DMS53 treated with DMSO at 0.1 percent for 48 hours (cell line): ENCODE measurements at regions not wholly inside any gene's neighbourhood (a gene's known extent, or its start where the extent isn't known, plus 50 kb on each side); places are given as distances from the start of the nearest gene placed in this dataset.

Experiments used
- DNase-seq: peaks from one replicate; lab custom pipeline; 2025; ENCODE audit not compliant: unreplicated experiment; lab: John Stamatoyannopoulos, UW

DNA sequence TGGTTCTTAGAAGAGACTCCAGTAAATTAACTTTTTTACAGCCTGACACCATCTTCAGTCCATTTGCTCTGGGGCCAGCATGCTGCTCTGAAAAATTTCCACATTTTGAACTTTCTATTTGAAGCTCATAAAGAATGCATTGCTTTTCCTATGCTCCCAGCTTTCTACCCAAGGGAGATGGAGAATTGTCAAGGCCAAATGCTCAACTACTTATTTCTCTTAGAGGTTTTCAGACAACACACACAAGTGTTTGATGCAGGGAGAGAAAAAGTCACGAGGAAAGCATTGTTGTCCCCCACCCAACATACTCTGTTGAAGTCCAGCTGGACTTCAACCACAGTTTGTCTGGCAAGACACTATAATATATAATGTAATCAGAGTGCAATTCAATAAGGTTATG, 100.3 kb upstream of the CADPS start:
- no peak for DNase-seq

DNA sequence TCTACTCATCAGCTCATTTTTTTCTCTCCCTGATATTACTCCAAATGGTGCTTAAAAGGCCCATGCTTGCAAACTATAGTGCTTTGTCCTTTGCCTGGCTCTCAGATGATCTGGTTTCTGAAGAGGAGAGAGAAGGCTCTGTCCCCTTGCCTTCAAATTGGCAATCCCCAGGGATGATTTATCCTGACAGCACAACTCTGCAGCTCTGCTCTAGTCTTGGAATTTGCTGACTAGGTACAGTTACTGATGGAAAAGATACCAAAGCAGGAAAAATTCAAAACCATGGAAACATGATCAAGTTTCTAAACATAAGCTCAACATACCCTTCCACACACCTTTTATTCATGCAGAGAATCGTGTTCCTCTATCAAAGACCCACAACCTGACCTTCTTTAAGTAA, 106.7 kb upstream of the CADPS start:
- DNase-seq = no peak

- DNase-seq = no peak
Observed at GRCh38 chr3:62982795-62983455, 107.7 kb upstream of the CADPS start.

- DNase-seq = no peak
Observed at GRCh38 chr3:62986061-62986460, 110.8 kb upstream of the CADPS start.

DNA sequence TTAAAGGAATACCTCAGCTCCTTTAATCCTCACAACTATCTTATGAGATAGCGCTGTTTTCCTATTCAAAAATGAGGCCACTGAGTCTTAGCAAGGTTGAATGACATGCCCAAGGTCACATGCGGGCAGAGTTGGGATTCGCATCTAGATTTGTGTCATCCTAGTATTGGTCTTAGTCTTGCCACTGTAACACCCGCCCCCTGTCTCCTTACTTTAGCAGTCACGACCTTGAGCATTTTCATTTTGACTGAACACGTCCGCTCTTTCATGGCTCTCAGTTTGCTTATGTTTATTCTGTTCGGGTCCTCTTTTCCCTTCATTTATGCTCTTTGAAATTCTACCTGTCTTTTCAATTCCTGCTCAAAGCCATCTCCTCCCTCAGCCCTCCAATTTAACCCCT, 112.5 kb upstream of the CADPS start:
- no peak for DNase-seq

DNA sequence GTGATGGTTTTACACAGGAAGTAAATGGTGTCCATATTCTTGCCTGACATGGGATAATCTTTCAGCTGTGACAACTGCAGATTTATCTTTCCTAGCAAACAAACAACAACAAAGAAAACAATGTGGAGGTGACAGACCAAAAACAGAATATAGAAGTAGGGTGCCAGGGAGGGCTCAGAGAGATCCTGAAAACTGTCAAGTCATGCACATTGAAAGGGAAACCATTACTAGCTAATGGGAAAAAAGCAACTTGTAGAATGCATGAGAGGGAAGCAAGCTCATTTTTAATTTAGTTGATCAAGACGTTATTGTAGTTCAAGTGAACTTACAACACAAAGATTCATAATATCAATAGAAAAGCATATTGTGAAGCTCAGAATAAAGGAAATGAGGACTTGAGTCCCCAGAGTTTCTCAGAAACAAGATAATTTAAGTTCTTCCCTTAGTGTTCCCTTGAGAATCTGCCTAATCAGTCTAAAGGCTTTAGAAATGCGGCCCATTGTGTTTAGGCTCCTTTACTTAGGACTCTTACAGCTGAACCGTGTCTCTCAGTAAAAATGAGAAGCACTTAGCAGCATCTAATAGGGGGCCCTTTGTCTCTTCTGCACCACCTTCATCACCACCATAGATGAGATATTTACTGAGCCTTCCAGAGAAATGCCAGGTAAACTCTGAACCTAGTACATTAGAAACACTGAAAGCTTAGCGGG, 115.6 kb upstream of the CADPS start:
- no peak for DNase-seq

DNA sequence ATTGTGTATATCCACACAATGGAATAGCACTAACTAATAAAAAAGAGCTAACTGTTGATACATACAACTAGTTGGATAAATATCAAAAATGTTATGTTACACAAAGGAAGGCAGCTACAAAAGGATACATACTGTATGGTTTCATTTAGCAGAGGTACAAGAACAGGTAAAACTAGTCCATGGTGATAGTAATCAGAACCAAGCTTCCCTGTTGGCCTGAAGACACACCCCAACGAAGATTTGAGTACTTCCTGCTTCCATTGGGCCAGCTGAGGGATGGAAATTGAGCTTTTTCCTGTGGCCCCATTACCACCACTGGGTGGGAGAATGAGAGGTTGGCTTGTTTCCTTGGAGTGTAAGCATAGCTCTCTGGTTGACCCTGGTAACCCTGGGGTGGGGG, 117.3 kb upstream of the CADPS start:
- DNase-seq = no peak

GRCh38 chr3:62995119-62995518, 119.9 kb upstream of the CADPS start:
- no peak for DNase-seq

- no peak for DNase-seq
Observed at GRCh38 chr3:62995530-62995929, 120.3 kb upstream of the CADPS start.

- DNase-seq = no peak
Observed at GRCh38 chr3:62997369-62997768, 122.2 kb upstream of the CADPS start.

- DNase-seq = no peak
Observed at GRCh38 chr3:62999158-62999557, 123.9 kb upstream of the CADPS start.

- DNase-seq = no peak
Observed at GRCh38 chr3:62999791-63000190, 124.6 kb upstream of the CADPS start.

- DNase-seq = no peak
Observed at GRCh38 chr3:63004448-63004847, 129.2 kb upstream of the CADPS start.

GRCh38 chr3:63015614-63016309, 140.5 kb upstream of the CADPS start:
- no peak for DNase-seq

DNA sequence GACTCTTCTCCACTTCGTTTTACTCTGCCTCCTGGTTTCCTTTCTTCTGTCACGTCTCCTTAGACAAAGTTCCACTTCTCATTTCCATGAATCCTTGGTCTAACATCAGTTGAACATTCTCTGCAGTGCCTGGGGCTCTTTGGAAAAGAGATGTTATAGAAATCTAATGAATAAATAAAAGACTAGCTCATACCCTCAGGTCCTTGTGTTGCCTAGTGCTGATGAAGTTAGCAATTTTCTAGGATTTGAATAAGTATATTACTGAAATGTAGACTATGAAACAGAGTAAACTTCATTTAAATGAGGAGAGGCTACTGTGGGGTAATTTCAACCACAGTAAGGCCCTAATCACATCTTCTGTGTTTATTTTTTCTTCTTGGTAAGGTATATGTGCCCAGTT, 146.9 kb upstream of the CADPS start:
- DNase-seq = no peak

DNA sequence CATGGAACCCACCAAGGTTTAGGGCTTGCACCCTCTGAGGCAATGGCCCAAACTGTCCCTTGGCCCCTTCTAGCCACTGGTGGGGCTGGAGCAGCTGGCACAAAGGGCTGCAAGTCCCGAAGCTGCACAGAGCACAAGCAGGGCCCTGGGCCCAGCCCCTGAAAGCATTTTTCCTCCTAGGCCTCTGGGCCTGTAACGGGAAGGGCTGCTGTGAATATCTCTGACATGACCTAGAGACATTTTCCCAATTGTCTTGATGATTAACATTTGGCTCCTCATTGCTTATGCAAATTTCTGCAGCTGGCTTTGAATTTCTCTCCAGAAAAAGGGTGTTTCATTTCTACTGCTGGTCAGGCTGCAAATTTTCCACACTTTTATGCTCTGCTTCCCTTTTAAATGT, 151.5 kb upstream of the CADPS start:
- DNase-seq = no peak

DNA sequence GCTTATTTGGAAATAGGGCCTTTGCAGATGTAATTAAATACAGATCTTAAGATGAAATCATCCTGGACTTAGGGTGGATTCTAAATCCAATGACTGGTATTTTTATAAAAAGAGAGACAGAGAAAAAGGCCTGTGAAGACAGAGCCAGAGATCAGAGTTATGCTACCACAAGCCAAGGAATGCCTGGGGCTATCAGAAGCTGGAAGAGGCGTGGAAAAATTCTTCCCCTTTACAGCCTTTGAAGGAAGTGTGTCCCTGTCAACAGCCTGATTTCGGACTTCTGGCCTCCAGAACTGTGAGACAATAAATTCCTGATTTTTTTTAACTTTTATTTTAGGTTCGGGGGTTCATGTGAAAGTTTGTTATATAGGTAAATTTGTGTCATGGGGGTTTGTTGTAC, 154.1 kb upstream of the CADPS start:
- no peak for DNase-seq

GRCh38 chr3:63029921-63030320, 154.7 kb upstream of the CADPS start:
- DNase-seq = no peak

DNA sequence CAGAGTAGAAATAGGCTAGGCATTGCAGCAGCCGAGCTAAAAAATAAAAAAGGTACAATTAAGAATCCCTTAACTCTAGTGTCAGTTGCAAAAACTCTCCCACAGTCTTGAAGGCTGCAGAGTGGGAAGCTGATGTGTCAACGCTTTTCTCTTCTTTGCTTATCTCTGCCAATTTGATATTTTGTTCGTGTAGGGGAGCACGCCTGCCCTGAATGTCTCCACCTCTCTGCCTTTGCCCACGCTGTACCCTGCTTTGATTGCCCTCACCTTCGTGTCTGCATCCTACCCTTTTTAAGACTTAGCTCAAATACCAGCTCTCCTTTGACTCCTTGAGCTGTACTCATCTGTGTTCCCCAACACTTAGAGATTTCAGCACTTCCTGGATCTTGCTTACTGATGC, 155.4 kb upstream of the CADPS start:
- no peak for DNase-seq

- DNase-seq = no peak
Observed at GRCh38 chr3:63032881-63033280, 157.7 kb upstream of the CADPS start.

DNA sequence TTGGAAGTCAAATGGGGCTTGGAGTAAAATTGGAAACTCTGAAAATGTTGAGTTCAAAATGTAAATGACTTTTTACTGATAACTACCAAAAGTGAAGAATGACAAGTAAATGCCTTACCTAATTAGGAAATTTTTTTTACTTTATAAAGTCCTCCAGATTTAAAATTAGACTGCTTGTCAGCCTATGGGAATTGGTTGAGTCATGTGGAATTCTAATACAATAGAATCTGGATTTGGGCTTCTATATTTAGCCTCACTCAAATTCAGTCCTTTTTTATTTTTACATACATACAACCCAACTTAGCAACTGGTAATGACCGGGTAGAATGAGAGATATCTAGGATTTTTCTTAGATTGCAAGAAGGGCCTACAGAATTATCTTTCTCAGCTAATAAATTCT, 158.9 kb upstream of the CADPS start:
- no peak for DNase-seq

- no peak for DNase-seq
Observed at GRCh38 chr3:63037116-63037515, 161.9 kb upstream of the CADPS start.
